ENCODE measurements at regions not wholly inside any gene's neighbourhood (a gene's known extent, or its start where the extent isn't known, plus 50 kb on each side); places are given as distances from the start of the nearest gene placed in this dataset.

GRCh38 chr2:150605664-150606063 is 118.2 kb upstream of the RND3 start:
- DNase-seq: no peak

DNA sequence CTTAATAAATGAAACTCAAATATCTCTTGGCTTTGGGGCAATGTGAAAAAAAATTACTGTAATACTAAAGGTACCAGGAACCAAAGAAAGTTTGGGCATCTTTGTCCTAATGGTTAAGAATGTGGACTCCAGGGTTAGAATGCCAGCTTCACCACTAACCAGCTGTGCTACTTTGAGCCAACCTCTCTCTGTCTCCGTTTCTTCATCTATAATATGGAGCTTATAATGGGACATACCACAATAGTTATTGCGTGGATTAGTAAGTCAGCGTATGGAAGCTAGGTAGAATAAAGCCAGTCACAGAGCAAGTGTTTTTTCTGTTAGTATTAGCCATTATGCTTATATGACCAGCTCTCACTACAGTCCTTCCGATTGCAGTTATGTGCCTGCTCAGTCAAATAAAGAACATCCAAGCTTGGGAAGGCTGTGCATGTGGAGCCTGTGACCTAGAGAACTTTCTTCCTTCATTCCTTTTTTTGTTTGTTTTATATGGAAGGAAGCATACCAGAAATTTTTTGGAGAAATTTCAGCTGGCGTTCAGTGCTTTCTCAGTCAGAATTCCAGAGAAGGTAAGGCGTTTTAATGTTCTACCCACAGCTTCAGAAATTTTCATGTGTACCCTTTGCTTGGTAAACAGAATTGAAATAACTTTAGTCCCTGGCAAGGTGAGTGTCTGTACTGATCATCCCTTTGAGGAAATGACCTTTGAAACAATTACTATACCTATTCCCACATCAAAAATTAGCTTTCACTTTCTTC is 114.0 kb upstream of the RND3 start:
- DNase-seq: no peak

DNA sequence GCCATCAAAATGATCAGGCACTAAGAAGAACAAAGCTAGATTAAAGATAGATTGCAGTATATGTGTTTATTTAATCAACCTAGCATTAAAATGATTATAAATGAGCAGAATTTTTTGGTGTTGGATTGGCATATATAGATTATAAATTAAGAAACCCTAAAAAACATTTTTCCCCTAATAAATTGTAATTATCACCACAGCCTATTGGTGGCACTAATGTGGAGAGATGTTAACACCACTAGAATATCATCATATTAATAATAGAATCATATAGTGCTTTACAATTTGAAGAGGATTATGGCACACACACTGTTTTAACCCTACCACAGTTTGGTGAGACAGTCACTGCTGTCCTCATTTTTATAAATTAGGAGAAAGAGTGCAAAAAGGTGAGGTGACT is 112.4 kb upstream of the RND3 start:
- no peak for DNase-seq

- DNase-seq: no peak
Measured at GRCh38 chr2:150598383-150598782, 110.9 kb upstream of the RND3 start.

DNA sequence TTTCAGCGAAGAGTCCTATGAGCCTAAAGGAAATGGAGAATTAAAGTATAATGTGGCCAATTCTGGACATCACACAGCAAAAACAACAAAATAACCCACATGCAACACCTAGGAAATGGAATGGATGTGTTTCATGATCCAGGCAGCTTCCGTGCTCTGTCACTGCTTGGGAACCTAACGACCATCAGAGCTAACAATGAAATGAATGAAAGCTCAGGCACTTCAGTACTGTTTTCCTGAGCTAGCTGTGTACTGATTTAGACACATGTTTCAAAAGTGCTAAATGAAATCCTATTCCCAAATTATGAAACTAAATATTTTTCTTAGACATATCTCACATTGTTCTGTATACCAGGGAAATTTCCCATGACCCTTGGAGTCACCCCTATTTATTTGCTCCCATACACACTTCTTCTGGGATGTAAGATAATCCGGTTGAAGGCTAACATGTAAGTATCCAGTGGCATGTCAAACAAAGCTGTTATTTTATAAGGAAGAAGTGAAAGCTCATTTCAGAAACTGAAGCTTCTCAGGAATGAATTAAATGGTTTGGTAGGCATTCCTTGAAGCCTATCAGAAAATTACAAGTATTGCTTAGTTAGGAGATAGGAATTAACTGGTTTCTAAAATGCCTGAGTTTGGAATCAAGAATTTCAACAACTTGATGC is 108.5 kb upstream of the RND3 start:
- DNase-seq: no peak

GRCh38 chr2:150594299-150594698 is 106.8 kb upstream of the RND3 start:
- DNase-seq: no peak

- no peak for DNase-seq
Measured at GRCh38 chr2:150591496-150592285, 104.2 kb upstream of the RND3 start.

DNA sequence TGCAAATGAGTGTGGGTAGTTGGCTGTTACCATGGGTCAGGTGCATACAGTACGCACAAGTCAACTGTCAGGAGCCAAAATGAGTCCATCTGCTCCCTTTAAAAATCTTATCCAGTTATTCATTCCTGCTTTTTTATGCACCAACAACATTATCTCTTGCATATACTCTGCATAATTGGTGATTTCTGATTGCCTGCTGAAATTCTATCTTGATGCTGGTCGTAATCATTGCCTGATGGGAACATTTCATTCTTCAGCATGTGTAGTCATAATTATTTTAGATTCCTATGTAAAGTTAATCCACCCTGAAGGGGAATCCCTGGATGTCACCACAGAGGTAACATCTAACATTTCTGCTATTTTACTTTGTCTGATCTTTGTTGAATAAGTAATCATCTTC is 102.2 kb upstream of the RND3 start:
- no peak for DNase-seq

DNA sequence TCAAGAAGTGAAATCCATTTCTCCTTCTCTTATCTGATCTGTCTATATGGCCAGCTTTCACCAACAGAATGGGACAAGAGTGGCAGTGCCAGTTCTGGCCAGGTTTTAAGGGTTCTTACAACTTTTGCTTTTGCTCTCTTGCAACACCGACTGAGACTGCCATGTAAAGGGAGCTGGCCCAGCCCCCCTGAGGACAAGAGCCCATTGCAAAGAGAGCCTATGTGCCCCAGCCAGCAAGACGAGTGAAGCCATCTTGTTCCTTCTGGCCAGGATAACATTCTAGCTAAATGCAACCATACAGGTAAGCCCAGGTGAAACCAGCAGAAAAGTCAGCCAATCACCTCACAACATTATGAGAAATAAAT is 101.0 kb upstream of the RND3 start:
- DNase-seq: no peak

GRCh38 chr2:150587547-150588505 is 100.4 kb upstream of the RND3 start:
- DNase-seq: no peak

GRCh38 chr2:150586858-150587257 is 99.4 kb upstream of the RND3 start:
- no peak for DNase-seq

- DNase-seq: no peak
Measured at GRCh38 chr2:150585221-150585971, 97.9 kb upstream of the RND3 start.

- DNase-seq: no peak
Measured at GRCh38 chr2:150584081-150584480, 96.6 kb upstream of the RND3 start.

DNA sequence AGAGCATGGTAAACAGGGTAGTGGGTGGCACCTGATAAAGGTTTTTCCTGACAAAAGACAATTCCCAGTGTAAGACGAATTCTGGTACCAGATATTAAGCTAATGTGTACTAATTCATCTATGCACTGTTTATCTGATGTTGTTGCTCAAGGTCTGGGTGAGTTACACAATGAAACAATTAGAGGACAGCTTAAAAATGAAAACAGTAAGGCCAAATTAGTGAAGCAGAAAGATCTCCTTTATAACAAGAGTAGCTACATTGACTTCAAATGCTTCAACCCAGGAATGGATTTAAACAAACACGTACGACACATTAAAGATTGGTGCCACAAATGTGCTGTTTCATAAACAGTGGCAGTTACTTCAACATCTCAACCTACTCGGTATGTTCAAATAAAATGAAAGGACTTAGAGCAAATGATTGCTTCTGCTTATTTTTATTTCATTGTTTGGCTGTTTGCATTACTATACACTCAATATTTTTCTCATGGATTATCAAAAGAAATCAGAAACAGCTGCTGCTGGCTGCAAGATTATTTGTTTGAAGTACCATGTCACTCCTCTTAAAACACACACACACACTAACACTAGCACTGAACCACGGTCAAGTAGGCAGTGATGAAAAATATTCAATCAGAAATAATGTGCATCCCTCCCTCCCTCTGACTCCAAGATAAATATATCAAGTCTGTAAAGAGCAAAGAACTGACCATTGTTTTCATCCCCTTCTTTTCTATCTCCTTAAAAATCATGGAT is 94.4 kb upstream of the RND3 start:
- no peak for DNase-seq

- no peak for DNase-seq
Measured at GRCh38 chr2:150578481-150578880, 91.0 kb upstream of the RND3 start.

GRCh38 chr2:150575861-150576260 is 88.4 kb upstream of the RND3 start:
- DNase-seq: no peak

GRCh38 chr2:150572961-150573395 is 85.5 kb upstream of the RND3 start:
- no peak for DNase-seq

GRCh38 chr2:150572194-150572766 is 84.8 kb upstream of the RND3 start:
- no peak for DNase-seq

- DNase-seq: no peak
Measured at GRCh38 chr2:150571121-150571520, 83.7 kb upstream of the RND3 start.

- no peak for DNase-seq
Measured at GRCh38 chr2:150570712-150571111, 83.2 kb upstream of the RND3 start.

- DNase-seq: no peak
Measured at GRCh38 chr2:150569761-150570160, 82.3 kb upstream of the RND3 start.
